ENCODE measurements at regions not wholly inside any gene's neighbourhood (a gene's known extent, or its start where the extent isn't known, plus 50 kb on each side); places are given as distances from the start of the nearest gene placed in this dataset.
A peak's percentile ranks its signal among the peaks of the same experiment; 100 is the strongest.
"Not testable (repeated sequence)": the region's sequence is repeated elsewhere in the genome, so short reads cannot be mapped to it uniquely, and the experiment has no call there.

DNA sequence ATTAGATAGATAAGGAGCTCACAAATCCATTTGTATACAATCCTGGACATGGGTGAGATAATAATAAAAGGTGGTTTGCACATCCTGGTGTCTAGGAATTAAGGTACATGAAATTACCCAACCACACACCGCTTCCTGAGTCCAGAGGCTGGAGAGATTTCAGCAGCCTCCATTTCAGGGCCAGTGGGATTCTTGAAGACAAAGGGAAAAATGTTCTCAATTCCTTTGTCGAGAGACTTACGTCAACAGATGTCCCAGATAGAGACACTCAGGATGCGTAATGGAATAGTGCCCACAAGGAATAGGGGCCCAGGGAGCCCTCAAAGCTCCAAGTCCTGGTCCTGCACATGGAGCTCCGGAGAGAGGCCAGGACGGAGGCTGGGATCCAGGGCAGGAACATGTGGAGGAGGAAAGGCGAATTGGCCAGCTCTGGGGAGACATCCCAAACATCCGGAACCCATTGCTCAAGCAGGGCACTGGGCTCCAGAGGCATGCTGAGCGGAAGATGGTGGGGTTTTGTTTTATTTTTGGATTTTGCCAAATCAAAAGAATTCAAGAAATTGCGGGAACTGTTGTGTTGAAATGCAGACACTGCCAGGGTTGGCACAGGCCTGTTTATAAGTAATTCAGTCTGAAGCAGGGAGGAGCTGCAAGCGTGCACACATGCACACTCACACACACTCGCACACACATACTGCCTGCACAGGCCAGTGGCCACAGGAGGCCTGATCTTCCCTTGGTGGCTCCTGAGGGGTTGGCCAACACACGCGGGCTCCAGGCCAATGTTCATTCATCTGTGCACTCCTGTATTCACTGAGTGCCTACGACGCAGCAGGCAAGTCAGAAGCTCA is 97.2 kb downstream of the NOG start:
- DNase-seq (ENCODE audit: low spot score), result no peak

DNA sequence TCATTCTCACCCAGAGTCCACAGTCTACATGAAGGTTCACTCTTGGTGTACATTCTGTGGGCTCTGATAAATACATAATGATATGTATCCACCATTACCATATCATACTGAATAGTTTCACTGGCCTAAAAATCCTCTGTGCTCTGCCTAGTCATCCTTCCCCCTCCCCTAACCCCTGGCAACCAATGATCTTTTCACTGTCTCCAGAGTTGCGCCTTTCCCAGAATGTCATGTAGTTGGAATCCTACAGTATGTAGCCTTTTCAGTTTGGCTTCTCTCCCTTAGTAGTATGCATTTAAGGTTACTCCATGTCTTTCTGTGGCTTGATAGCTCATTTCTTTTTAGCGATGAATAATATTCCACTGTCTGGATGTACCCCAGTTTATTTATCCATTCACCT is 101.3 kb downstream of the NOG start:
- no peak for DNase-seq (ENCODE audit: low spot score)

DNA sequence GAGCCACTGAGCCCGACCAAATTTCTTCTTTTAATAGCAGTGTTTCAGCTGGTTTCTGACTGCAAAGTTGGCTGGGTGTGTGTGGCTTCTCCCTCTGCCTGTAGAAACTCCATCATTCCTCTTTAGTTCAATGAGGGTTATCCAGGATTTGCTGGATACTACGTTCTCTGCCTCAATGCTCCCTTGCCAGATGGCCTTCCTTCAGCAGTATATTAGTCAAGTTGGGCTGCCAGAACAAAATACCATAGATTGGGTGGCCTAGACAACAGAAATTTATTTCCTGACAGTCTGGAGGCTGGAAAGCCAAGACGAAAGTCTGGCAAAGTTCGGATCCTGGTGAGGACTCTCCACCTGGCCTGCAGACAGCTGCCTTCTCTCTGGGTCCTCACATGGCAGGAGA is 103.7 kb downstream of the NOG start:
- DNase-seq (ENCODE audit: low spot score), result no peak

DNA sequence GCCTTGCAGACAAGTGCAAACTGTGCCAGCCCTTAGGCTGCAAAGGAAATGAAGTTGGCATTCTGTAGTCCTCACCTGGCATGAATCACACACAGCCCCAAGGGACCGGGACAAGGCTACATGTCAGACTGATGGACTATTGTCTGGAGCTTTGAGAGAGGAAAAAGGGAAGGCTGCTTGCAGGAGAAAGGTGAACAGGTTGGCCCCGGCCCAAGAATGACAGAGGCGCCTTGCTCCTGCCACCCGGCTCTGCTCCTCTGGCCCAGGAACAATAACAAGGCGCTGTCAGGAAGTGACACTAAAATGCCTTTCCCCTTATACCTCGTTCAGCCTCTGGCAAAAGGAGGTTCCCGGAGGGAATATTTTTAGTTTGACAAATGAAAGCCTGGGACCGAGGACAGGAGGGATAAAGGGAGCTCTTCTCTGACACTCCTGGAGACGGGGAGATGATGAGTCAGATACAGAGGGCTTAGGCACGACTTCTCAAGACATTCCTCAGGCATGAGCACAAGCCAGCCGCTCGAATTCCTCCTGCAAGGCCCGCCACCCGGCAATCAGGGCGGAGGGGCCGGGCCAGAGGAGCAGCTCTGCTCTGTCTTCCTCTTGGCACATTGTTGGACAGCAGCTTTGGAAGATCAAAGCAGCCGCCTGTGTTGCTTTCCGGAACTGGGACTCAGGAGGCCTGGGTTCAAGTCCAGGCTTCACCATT is 105.8 kb downstream of the NOG start:
- no peak for DNase-seq (ENCODE audit: low spot score)

DNA sequence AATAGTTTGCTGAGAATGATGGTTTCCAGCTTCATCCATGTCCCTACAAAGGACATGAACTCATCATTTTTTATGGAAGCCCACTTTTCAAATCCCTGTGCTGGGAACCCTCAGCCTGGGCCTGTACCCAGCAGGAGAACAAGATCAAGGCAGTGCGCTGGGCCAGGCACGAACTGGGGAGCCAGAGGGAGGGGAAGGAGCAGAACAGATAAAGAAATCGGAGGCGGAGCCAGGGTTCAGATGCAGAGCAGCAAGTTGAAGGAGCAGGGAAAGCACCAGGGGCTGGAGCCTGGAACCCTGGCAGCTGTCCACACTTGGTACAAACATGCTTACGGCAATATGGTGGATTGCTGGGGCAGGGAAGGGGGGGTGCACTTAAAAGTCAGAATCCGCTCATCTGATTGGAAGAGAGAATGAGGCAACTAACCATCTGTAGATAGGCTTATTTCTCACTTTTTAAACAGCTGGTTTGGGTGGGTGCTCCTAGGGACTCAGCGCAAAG is 107.5 kb downstream of the NOG start:
- no peak for DNase-seq (ENCODE audit: low spot score)

DNA sequence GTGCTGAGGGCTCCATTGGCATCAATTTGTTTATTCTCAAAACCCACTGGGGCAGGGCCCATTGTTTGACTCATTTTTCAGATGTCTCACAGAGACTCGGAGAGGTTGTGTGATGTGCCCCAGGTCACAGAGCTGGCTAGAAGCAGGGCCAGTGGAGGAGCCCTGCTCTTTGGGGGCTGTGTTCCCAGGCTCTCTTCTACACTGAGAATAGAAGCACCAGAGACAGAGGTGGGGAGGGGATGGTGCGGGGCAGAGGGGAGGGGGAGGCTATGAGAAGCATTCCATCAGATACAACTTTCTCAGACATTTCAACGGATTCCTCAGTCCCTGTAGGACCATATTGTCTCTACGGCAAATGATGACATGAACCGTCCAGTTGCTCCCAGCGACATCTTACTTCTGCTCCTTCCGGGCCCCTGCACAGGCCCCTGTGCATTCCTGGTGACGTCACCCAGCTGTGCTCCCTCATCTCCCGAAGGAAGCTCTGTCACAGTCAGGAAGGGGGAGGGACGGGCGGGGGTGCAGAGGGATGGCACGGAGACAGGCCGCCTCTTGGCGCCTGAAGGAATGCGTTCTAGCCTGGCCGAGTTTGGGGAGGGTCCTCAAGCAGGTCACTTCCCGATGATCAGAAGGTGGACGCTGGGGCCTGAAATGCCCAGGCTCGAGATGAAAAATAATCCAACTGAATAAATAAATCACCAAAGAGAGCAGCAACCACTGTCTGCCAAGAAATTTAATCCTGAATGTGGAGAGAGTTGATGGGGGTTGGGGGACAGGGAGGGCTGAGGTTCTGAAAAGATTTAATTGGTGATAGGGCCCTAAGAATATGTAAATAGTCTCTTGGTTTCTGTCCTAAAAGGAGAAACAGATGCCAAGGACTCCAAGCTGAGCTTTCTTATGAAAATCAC is 114.1 kb downstream of the NOG start:
- DNase-seq (ENCODE audit: low spot score), result no peak

DNA sequence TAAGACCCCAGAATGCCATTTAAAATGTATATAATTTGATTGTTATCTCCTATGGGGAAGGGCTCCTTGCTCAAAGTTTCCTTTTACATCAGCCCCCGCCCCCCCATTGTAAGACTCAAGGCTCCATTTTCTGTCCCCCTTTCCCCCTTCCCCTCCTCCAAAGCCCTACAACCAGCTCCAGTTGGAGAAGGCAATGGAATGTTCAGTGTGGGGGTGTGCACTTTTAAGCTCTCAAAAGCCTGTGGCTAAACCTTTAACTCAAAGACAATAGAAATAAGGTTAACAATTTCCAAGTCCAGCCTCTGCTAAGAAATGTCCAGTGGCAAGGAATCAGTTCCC is 114.7 kb downstream of the NOG start:
- no peak for DNase-seq (ENCODE audit: low spot score)

DNA sequence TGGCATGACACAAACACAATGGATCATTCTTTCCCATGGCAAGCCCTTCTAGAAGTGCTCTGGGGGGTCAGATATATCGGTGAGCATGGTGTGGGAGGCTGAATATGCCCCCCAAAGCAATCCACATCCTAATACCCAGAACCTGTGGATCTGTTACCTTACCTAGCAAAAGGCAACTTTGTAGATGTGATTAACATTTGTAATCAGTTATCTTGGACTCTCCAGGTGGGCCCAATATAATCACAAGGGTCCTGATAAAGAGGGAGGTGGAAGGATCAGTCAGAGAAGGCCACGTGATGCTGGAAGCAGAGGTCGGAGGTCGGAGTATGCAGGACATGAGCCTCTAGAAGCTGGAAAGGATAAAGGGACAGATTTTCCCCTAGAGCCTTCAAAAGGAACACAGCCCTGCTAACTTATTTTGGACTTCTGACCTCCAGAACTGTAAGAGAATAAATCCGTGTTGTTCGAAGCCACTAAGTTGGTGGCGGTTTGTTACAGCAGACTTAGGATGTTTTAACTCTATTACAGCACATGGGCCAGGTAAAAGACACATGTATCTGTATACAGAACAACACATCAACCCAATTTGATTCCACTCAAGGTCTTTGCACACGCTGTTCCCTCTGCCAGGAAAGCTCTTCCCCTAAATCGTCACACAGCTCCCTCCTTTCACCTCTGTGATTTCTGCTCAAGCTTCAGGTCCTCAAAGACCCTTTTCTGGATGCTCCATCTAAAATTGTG is 115.3 kb downstream of the NOG start:
- DNase-seq (ENCODE audit: low spot score), result no peak

DNA sequence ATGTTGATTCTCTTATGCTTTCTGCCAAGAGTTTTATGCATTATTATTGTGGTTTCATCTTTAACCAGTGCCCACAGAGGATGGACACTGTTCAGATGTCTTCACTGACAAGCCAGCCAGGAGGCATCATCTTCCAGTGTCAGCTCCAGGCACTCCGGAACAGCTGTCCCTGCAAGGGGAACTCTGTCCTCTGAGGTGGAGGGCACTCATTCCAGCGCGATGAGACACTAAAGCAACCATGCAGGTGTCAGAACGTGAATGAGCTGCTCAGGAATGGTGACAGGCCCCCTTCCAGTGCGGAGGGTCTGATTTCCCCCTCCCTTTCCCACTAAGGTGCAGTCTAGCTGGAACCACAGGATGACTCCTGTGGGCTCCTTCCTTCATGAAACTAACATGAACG is 117.5 kb downstream of the NOG start:
- DNase-seq (ENCODE audit: low spot score), result no peak

DNA sequence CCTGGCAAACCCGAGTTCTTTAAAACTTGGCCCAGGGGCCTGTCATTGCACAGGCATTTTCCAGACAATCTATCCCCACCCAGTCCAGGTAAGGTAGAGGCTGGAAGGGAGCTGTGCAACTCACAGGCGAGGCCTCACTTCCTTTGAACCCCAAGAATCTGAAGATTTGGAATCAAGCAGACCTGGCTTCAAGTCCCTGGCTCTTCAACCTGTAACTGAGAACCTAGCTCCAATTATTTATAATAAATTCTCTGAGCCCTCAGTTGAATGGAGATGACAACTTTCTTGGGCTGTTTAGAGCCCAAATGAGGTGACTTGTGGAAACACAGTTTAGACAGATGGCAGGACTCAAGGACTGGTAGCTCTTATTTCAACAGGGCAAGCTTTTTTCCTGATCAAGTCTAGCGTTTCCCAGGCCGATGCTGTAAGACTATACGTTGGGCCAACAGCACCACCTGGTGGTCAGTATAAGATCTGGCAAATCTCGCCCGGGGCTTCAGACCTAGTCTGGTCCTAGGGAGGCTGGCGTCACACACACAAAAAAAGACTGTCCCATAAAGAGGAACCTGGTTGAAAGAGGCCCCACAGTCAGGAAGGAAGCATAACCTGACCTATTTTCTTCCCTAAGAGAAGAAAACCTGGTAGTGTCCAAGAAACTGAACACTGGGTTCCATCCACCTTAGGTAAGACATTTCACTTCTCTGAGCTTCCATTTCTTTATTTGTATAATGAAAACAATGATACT is 117.9 kb downstream of the C17orf67 start:
- peak; percentile 66 for DNase-seq (ENCODE audit: low spot score)

DNA sequence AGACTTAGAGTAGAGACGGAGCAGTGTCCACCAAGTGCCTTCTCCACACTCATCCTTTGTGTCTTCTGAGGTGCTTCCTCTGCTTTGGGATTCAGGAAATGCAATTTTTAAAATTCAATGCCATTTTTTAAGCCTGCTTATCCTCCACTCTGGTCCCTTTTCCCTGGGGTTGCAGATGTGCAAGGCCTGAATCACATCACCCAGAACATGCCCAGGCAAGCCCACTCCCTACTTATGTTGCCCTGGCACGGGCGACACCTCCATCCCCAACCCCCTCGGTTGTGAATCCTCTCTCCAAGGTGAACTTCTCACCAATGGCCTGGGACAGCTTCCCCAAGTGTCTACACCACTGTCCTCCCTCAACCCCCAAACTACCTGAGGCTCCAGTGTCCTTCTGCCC is 116.2 kb downstream of the C17orf67 start:
- no peak for DNase-seq (ENCODE audit: low spot score)

DNA sequence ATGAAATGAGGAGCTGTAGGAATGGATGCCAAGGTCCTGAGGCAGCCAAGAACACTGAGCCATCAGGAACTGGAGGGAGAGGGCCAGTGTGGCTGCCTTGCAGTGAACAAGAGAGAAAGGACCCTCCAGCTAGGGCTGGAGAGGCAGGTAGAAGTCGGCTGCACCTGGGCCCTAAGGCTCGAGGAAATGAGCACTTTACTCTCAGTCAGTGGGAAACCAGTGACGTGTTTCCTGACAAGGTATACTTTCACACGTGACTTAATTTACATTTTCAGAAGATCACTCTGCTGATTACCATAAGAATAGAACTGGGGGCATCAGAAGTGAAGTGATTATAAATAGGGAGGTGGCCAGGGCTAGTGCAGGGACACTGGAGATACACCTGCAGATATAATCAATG is 115.2 kb downstream of the C17orf67 start:
- DNase-seq (ENCODE audit: low spot score), result no peak

DNA sequence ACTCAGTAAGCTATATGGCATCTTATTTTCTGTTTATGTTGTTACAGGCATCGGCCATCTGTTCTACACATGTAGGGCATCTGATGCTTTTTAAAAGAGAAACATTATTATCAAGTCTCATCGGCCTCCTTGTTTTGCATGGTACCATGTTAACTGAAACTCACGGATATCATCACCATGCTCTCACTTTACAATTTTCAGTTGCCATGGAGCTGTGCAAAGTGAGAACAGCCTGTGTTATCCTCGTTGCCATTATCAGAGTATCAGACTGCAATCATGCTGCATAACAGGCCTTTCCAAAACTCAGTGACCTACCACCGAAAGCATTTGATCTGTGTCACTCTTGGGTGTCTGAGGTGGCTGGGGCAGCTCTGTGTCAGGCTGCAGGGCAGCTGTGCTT is 110.3 kb downstream of the C17orf67 start:
- no peak for DNase-seq (ENCODE audit: low spot score)

DNA sequence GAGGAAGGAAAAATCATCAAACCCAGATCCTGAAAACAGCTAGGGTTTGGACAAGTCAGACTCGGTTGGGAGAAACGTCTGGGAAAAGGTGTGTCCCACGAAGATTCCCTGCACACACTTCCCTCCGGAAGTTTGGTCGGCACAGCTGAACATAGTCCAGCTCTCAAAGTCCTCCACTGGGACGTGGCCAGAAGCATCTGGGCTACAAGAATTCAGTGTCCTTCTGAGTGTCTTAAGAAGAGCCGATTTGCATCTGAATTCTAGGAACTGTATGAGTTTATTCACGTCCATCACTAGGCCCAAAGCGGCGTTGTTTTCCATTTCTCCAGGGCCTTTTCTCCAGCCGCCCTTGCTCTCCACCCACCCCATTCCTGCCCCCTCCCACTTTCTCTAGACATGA is 109.1 kb downstream of the C17orf67 start:
- no peak for DNase-seq (ENCODE audit: low spot score)

DNA sequence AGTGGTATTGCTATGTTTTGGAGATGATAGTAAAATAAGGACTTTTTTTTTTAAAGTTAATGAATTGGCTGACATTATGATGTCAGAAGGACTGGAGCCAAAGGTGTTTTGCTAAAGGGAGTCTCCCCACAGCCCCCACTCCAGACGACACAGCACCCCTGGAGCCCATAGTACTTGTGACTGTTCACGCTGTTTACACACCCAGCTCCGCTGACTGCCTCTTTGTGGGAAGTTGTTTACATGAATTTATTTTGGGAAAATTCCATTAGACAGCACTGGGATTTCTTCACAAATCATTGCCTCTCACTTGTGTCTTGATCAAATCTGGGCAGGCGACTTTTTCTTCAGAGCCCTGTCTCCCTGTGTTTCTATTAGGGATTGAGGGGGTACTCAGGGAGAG is 108.6 kb downstream of the C17orf67 start:
- DNase-seq (ENCODE audit: low spot score), result no peak

DNA sequence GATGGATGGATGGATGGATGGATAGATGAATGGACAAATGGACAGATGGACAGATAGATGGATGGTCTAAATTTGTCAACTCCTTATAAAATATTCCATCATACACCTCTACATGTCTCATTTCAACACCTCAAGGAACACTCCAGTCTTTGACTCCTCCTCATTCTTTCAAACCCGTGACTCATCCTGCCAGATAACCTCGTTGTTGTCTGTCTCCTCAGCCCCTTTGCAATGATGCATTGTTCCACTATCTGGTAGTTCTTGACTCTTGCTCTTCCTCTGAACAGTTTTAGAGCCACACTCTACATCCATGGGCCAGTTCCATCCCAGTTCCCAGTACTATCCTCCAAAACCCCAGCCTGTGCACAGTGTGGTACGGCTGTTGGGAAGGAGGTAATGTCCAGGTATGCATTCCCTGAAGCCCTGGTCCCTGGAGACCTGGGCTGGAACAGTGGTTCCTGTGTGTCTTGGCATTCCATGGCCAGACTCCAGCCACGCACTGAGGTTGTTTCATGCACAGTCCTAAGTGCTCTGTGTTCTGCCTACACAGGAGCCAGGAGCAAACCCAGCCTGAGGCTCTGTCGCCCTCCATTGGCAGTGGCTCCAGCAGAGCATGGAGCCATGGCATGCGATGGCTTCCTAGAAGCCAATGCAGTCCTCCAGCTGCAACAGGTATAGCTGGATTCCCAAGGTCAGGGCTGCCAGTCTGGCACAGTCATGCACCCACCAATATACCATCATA is 105.7 kb downstream of the C17orf67 start:
- no peak for DNase-seq (ENCODE audit: low spot score)

DNA sequence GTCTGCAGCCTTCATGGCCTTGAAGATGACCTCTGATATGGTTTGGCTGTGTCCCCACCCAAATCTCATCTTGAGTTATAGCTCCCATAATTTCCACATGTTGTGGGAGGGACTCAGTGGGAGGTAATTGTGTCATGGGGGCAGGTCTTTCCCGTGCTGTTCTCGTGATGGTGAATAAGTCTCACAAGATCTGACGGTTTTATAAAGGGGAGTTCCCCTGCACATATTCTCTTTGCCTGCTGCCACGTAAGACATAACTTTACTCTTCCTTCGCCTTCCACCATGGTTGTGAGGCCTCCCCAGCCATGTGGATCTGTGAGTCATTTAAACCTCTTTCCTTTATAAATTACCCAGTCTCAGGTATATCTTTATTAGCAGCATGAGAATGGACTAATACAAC is 102.6 kb downstream of the C17orf67 start:
- not testable (repeated sequence) for DNase-seq (ENCODE audit: low spot score)

DNA sequence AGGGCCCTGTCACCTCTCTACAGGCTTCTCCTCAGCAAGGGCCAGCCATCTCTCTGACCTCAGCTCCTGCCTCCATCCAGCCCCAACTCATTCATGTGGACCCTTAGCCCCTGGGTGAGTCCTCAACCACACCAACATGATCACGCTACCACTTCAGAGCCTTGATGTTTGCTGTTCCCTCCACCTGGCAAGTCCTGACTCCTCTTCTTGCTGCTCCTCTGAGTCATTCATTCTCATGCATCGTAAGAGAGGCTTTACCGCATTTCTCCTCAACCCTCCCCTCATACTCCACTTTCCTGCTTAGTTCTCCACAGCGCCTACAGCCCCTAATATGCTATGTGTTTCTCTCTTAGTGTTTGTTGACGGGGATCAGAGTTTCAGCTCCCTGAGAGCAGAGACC is 99.9 kb downstream of the C17orf67 start:
- no peak for DNase-seq (ENCODE audit: low spot score)

DNA sequence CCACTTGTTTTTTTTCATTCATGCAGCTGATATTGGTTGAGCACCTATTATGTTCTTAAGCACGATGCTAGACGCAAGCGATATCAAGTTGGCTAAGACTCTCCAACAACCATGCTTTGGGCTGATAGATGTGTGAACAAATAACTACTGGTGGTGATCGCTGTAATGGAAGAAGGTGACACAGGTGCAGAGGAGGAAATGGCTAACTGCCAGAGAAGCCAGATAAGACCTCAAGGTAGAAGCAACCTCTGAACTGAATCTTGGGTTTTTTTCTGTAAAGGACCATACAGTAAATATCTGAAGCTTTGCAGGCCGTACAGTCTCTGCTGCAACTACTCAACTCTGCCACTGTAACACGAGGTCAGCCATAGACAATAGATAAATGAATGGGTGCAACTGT is 97.9 kb downstream of the C17orf67 start:
- DNase-seq (ENCODE audit: low spot score), result no peak

DNA sequence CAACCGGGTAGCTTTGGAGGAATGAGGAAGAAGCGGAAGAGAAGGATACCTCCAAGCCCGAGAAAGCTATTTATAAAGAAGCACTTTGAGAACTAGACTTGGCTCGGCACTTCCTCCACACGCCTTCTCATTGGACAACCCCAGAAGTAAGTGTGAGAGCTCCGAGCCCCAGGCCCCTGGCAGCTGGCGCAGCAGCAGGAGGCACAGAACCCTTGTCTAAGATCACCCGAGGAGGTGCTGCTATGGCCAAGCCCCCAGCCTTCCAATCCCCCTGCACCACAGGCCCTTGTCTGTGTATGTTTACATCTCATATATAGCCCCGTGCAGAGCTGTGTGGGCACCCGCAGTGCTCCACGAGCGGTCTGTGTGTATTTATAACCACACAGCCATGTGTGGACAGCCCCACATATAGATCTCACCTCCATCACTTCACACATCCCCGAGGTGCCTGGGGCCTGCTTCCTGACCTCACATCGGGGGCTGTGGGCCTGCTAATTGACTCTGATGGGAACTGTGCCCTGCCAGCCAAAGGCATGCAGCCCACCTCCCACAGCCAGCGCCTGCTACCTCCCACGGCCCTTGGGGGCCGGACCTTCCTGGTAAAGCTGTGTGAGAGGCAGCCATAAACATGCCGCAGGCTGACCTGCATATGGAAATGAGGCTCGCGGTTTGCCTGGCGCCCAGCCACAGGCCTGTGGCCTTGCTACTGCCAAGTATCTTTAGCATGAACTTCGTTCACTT is 96.1 kb downstream of the C17orf67 start:
- DNase-seq (ENCODE audit: low spot score), result no peak

Measured in CD4-positive, alpha-beta T cell treated with Interleukin-15 for 4 hours (primary cell).